ENCODE measurements at regions not wholly inside any gene's neighbourhood (a gene's known extent, or its start where the extent isn't known, plus 50 kb on each side); places are given as distances from the start of the nearest gene placed in this dataset.

- TF ChIP-seq CTCF (IDR thresholded peaks at IDR 0.05) (no peak), POLR2A (IDR thresholded peaks at IDR 0.05) (no peak)
Measured at GRCh38 chr2:215622837-215623236, 187.0 kb upstream of the FN1 start.
